GM18502 (cell line): ENCODE measurements at regions not wholly inside any gene's neighbourhood (a gene's known extent, or its start where the extent isn't known, plus 50 kb on each side); places are given as distances from the start of the nearest gene placed in this dataset.
"Not testable (repeated sequence)": the region's sequence is repeated elsewhere in the genome, so short reads cannot be mapped to it uniquely, and the experiment has no call there.

Experiments
- ATAC-seq: cut with Tn5 transposase; IDR thresholded peaks from one replicate; pipeline ENCODE4 v1.9.1; 2021; ENCODE audit warnings: mild to moderate bottlenecking; ENCODE audit not compliant: unreplicated experiment, poor library complexity

DNA sequence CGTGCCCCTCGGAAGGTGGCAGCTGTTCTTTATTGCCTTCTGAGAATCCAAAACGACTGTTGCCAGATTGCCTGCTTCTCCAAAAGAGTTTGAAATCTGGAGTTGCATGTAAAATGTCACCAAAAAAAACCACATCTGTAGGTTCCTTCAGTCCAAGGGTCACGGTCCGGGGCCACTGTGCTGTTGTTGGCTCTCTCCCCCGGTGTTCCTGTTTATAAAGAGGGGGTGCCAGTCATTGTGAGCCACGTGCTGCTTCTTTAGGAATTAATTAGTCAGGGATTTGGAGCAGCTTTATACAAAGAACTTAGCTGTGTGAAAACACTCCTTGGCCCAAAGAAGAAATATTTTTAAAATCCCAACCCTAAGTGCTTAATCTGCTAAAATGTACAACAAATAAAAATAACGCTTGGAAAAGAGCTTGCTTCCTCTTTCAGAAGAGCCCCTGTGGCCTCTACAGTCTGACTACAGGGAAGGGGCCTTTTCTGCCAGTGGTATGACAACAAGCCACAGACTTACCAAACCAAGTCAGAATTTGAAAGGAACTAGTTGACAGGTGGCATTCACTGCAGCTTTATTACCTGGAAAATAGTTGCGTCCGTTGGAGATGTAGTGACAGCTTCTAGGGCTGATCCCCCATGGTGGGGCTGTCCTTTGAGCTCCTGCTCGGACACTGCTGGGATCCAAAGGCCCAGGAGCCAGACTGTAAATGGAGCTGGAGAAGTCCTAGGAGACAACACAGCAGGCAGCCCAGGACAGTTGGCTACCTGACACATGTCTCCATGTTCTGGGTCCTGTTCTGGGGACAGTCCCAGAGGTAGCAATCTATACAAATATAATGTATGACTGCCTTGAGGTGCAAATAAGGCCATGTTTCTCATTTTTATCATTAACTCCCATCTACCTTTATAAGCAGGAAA lies 84.5 kb upstream of the SLC1A4 start:
- ATAC-seq: peak; percentile 64

DNA sequence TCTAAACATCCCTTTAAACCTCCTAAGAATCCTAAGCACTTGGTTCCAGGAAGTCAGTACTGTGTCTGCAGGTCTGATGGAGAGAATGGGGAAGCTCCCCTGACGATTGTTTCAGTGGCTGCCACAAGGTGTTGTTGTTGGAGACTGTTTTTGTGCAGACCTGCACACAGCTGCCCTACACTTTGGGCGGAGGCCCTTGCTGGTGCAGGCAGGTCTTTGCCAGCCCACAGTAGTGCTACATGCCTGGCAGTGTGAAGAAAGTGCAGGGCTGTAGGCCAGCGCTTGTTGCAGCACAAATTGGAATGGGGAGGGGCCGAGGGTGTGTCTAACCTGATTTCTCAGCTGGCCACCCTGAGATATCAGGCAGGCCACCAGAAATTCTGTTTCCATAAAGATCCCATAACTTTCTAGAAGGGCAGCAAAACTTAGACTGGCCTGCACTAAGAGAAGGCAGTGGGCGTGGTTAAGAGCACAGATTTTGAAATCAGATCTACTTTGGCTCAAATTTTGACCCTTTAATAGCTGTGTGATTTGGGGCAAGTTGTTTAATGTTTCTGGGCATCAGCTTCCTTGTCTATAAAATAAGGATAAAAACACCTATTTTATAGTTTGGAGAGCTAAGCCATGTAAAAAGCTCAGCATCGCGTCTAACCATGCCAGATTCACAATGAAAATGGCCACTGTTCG lies 83.7 kb upstream of the SLC1A4 start:
- peak; percentile 21 for ATAC-seq

- no peak for ATAC-seq
Measured at GRCh38 chr2:64906853-64907536, 82.2 kb upstream of the SLC1A4 start.

GRCh38 chr2:64908406-64908805 lies 80.8 kb upstream of the SLC1A4 start:
- ATAC-seq: no peak

DNA sequence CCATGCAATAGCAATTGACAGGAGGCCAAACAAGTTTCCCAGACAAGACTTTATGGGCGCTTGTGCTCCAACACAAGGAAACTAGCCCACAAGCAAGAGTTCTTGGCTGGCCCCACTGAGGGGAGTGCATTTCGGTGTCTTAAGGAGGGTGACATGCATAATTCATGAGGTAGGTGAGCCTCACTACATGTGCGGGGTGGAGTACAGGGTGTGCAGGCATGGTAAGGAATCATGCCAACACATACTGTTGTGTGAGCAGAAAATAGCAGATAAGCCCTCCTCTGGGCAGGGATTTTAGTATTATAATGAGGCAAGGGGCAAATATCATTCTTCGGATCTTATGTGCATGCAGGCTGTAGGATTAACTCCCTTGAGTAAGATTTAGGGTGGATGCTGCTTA lies 78.7 kb upstream of the SLC1A4 start:
- ATAC-seq: no peak

DNA sequence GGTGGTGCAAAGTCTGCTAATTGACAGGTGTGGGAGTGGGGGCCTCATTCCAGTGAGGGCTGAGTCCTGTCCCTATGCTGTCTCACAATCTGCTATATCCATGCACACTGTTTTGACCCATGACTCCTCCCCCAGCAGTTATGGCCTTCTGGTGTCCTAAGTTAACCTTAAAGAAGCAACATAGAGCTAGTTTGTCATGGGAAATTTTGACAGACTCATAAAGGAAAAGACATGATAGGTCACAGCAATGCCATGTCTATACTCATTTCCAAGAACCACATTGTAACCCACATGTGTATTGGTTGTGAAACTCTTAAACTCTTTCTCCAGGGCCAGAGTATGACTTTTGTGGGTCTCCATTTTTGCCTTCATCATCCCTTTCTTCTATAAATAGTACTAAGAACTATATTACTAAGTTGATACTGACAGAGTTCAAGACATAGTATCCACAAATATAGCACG lies 78.2 kb upstream of the SLC1A4 start:
- ATAC-seq: no peak

- ATAC-seq: no peak
Measured at GRCh38 chr2:64913357-64913869, 75.8 kb upstream of the SLC1A4 start.

GRCh38 chr2:64914247-64914646 lies 75.0 kb upstream of the SLC1A4 start:
- ATAC-seq: no peak

DNA sequence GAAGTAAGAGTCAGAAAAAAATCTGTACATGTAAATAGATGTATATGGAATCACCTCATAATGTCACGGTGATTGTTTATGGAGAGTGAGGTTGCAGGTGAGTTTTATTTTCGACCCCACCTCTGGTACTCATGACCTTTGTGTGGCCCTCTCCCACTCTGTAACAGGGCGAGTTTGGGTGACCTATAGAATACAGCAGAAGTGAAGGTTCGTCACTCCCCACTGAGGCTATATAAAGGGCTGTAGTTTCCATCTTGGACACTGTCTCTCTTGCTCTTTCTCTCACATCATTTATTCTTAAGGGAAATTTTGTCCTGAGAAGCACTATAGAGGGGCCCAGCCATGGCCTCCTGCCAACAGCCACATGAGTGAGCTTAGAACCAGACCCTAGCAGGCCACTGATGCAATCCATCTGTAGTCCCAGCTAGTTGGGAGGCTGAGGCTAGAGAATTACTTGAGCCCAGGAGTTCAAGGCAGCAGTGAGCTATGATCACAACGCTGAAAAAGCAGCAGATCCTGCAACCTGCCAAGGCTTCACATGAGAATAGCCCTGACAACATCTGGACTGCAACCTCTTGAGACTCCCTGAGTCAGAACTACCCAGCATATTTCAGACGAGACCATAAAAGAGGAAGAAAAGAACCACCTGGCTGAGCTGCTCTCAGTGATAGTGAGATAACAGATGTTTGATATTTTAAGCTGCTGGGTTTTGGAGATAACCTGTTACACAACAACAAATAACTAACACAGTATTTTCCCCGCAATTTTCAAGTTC lies 74.3 kb upstream of the SLC1A4 start:
- ATAC-seq: peak; percentile 60

GRCh38 chr2:64915510-64915900 lies 73.7 kb upstream of the SLC1A4 start:
- no peak for ATAC-seq

- no peak for ATAC-seq
Measured at GRCh38 chr2:64918220-64918886, 70.8 kb upstream of the SLC1A4 start.

DNA sequence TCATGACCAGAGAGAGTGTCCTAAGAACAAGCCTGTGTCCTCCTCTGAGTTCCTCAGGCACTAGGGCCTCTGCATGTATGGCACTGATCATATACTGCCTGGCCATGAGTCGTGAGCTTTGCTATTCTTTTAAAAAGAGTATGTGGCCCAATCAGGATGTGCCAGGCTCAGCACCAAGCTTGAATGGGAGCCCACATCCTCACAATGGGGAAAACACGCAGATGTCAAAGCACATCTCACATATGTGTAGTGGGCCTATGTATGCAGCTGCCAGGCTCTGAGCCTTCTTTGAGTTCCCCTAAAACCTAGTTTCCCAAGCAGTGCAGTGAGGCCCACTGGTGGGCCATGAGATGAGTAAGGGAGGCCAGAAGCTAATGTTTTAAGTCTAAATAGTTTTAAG lies 69.9 kb upstream of the SLC1A4 start:
- no peak for ATAC-seq

DNA sequence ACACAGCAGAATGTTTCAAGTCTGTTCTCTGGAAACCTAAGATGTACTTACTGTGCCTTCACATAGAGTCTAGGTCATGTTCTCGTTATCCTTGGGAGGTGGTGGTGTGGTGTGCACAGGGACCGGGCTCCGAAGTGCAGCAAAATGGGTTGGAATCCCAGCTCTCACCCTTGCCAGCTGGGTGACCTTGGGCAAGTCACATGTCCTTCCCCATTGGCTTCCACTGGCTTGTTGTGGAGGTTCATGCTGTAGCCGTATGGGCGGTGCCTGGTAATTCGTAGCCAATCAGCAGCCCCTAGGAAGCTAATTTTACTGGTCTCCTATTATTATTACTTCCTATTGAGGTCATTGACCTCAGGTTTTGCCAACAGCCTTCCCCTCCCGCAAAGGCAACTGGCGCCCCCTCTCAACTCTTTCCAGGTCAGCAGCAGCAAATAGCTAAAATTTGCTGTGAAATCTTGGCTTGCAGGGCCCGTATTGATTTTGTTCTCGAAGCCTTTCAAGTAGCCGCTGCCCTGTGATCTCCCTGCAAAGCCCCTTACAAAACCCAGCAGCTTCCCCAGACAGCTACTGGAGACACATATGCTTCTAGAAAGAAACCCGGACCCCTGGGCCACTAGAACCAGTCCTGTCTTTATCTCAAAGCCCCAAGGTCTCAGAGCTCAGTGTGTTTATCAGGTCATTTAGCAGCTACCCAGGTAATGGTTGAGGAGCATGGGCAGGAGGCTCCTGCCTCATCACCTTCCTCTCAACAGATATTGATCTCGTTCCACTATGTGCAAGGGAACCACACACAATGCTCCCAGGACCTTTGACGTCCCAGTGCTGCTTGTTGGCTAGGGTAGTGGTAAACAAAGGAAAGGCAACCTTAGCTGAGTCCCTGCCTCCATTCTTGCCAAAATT lies 66.5 kb upstream of the SLC1A4 start:
- ATAC-seq: no peak

DNA sequence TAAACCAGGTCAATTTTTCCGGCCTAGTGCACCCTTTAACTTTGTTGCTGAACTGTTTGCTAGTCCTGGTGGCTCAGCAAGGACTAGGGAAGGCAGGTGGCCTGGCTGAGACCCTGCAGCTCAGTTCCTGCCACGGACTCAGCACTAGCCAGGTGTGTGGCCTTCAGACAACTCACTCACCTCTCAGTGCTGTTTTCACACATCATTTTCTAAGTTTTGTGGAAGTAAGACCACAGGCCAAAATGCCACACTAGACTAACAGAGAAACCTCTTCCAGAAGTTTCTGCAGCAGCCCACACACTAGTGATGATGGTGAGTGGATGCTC lies 65.9 kb upstream of the SLC1A4 start:
- ATAC-seq: no peak

GRCh38 chr2:64924170-64924934 lies 64.8 kb upstream of the SLC1A4 start:
- ATAC-seq: no peak

DNA sequence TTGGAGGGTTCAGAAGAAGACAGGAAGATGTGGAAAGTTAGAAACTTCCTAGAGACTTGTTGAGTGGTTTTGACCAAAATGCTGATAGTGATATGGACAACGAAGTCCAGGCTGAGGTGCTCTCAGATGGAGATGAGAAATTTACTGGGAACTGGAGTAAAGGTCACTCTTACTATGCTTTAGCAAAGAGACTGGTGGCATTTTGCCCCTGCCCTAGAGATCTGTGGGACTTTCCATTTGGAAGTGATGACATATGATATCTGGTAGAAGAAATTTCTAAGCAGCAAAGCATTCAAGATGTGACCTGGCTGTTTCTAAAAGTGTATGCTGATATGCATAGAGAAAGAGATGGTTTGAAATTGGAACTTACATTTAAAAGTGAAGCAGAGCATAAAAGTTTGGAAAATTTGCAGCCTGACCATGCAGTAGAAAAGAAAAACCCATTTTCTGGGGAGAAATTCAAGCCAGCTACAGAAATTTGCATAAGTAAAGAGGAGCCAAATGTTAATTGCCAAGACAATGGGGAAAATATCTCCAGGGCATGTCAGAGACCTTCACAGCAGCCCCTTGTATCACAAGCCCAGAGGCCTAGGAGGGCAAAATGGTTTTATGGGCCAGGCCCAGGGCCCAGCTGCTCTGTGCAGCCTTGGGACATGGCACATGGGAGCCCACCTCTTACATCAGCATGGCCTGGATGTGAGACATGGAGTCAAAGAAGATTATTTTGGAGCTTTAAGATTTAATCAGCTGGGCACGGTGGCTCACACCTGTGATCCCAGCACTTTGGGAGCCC lies 63.1 kb upstream of the SLC1A4 start:
- not testable (repeated sequence) for ATAC-seq

DNA sequence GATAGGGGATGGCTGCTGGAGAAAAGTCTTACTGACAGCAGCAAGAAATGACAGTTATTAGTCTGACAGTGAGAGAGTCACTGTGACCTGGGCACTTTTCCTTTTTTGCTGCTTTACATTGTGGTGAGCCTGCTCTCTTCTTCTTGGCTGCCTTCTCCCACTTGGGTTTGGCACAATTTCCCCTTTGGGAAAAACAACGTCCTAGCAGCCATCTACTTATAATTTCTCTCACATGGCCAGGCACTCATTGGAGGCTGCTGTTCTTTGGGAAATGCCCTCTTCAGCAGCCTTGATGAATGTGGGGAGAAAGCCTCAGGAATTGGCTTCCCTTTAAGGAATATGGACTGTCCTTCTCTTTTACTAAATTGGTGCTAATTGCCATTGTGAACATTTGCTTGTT lies 60.4 kb upstream of the SLC1A4 start:
- ATAC-seq: no peak
